ENCODE measurements at regions not wholly inside any gene's neighbourhood (a gene's known extent, or its start where the extent isn't known, plus 50 kb on each side); places are given as distances from the start of the nearest gene placed in this dataset.

DNA sequence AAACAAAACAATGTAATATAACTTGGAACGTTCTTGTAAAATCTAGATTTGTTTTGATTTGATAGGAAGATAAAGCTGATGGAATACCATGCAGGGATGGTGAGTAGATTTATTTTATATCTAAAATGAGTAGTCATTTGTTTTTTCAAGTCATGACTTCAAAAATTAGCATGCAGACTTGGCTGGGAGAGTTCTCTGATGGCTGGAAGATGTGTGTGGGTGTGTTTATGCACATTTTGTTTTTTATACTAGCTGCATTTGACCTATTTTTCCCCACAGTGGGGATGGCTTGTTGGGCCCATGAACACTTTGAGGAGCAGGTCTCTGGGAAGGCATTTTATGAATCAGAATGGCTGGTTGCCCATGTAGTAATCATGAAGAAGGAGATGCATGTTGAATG, 109.2 kb downstream of the MTRR start:
- H3K36me3 ChIP-seq (ENCODE audit: control insufficient read depth, insufficient read depth, low read length) = no peaks in the 10 kb centered on the region
- intact Hi-C loops (cut with micrococcal nuclease; ENCODE audit: unreplicated experiment) = no loop called here
- H3K4me3 ChIP-seq (ENCODE audit: low read depth, low read length) = no peak overlapping the region
- H3K27me3 ChIP-seq (replicated peaks; ENCODE audit: control insufficient read depth, insufficient read depth, low read length) = no peaks in the 10 kb centered on the region
- ChIA-PET POLR2A (no interaction called here), CTCF (no interaction called here)
- Mint-ChIP-seq H3K9me3 (ENCODE audit: unreplicated experiment) (no peaks in the 10 kb centered on the region), H3K36me3 (ENCODE audit: insufficient read depth, unreplicated experiment) (no peaks in the 10 kb centered on the region), H3K4me3 (ENCODE audit: unreplicated experiment) (no peak overlapping the region), H3K27me3 (ENCODE audit: insufficient read depth, unreplicated experiment) (peaks cover 9% of the 10 kb centered on the region), H3K27ac (ENCODE audit: unreplicated experiment) (no peak overlapping the region), H3K4me1 (ENCODE audit: low read depth, unreplicated experiment) (no peaks in the 10 kb centered on the region)
- BruUV-seq (replicated peaks) = no TSS peak
- no peaks in the 10 kb centered on the region for H3K4me1 ChIP-seq
- DNase-seq = no peak
- TF ChIP-seq, protein P1, sequence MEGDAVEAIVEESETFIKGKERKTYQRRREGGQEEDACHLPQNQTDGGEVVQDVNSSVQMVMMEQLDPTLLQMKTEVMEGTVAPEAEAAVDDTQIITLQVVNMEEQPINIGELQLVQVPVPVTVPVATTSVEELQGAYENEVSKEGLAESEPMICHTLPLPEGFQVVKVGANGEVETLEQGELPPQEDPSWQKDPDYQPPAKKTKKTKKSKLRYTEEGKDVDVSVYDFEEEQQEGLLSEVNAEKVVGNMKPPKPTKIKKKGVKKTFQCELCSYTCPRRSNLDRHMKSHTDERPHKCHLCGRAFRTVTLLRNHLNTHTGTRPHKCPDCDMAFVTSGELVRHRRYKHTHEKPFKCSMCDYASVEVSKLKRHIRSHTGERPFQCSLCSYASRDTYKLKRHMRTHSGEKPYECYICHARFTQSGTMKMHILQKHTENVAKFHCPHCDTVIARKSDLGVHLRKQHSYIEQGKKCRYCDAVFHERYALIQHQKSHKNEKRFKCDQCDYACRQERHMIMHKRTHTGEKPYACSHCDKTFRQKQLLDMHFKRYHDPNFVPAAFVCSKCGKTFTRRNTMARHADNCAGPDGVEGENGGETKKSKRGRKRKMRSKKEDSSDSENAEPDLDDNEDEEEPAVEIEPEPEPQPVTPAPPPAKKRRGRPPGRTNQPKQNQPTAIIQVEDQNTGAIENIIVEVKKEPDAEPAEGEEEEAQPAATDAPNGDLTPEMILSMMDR (IDR thresholded peaks at IDR 0.05; ENCODE audit: insufficient read depth in 1 of 2, low read depth in 1 of 2, low read length in 1 of 2, severe bottlenecking in 1 of 2, unreplicated experiment in 1 of 2) = no peak
- no peaks in the 10 kb centered on the region for H3K9me3 ChIP-seq

DNA sequence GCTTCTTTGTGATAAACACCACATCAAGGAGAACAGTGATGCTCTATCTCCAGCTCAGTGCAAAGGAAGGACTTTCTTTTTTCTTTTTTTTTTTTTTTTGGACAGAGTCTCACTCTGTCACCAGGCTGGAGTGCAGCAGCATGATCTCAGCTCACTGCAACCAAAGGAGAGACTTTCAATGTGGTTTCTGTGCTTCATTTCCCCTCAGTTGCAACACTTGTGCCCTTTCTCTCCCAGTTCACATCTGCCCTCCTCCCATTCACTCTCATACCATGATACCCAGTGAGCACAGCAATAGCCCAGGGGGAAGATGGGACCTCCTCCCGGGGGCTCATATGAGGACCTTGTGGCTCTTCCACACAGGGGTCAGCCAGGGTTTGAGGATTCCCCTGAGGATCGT, 110.0 kb downstream of the MTRR start:
- Mint-ChIP-seq H3K27me3 (ENCODE audit: insufficient read depth, unreplicated experiment) (peaks cover 9% of the 10 kb centered on the region), H3K9me3 (ENCODE audit: unreplicated experiment) (no peaks in the 10 kb centered on the region), H3K4me3 (ENCODE audit: unreplicated experiment) (no peak overlapping the region), H3K4me1 (ENCODE audit: low read depth, unreplicated experiment) (no peaks in the 10 kb centered on the region), H3K36me3 (ENCODE audit: insufficient read depth, unreplicated experiment) (no peaks in the 10 kb centered on the region), H3K27ac (ENCODE audit: unreplicated experiment) (no peak overlapping the region)
- ChIA-PET POLR2A (no interaction called here), CTCF (no interaction called here)
- H3K9me3 ChIP-seq = no peaks in the 10 kb centered on the region
- TF ChIP-seq, protein P1 (IDR thresholded peaks at IDR 0.05; ENCODE audit: insufficient read depth in 1 of 2, low read depth in 1 of 2, low read length in 1 of 2, severe bottlenecking in 1 of 2, unreplicated experiment in 1 of 2) = no peak
- H3K4me3 ChIP-seq (ENCODE audit: low read depth, low read length) = no peak overlapping the region
- BruUV-seq (replicated peaks) = no TSS peak
- intact Hi-C loops (cut with micrococcal nuclease; ENCODE audit: unreplicated experiment) = no loop called here
- H3K36me3 ChIP-seq (ENCODE audit: control insufficient read depth, insufficient read depth, low read length) = no peaks in the 10 kb centered on the region
- no peaks in the 10 kb centered on the region for H3K4me1 ChIP-seq
- no peak for DNase-seq
- no peaks in the 10 kb centered on the region for H3K27me3 ChIP-seq (replicated peaks; ENCODE audit: control insufficient read depth, insufficient read depth, low read length)

DNA sequence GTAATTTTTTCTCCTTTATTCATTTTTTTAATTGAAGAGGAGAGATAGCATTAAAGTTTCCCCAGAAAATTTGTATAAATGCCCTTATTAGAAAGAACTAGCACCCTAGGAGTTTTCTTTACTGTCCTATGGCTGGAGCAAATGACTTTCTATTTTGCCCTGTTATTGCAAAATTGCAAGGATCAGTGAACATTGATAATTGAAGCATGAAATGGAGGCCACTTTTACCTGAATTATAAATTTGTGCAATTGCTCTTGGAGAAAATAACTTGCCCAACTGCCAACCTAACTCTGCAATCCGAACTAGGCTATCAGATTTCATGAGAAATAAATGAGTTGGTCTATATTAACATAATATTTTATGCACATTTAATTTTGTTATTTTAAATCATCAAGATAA, 111.9 kb downstream of the MTRR start:
- Mint-ChIP-seq H3K36me3 (ENCODE audit: insufficient read depth, unreplicated experiment) (no peaks in the 10 kb centered on the region), H3K9me3 (ENCODE audit: unreplicated experiment) (no peaks in the 10 kb centered on the region), H3K27ac (ENCODE audit: unreplicated experiment) (no peak overlapping the region), H3K4me1 (ENCODE audit: low read depth, unreplicated experiment) (no peaks in the 10 kb centered on the region), H3K4me3 (ENCODE audit: unreplicated experiment) (no peak overlapping the region), H3K27me3 (ENCODE audit: insufficient read depth, unreplicated experiment) (peaks cover 11% of the 10 kb centered on the region)
- no peak for DNase-seq
- no peaks in the 10 kb centered on the region for H3K9me3 ChIP-seq
- no peaks in the 10 kb centered on the region for H3K36me3 ChIP-seq (ENCODE audit: control insufficient read depth, insufficient read depth, low read length)
- POLR2A ChIA-PET = no interaction called here
- H3K4me1 ChIP-seq = no peaks in the 10 kb centered on the region
- BruUV-seq (replicated peaks) = no TSS peak
- no peak overlapping the region for H3K4me3 ChIP-seq (ENCODE audit: low read depth, low read length)
- intact Hi-C loops (cut with micrococcal nuclease; ENCODE audit: unreplicated experiment) = no loop called here
- TF ChIP-seq, protein P1 (IDR thresholded peaks at IDR 0.05; ENCODE audit: insufficient read depth in 1 of 2, low read depth in 1 of 2, low read length in 1 of 2, severe bottlenecking in 1 of 2, unreplicated experiment in 1 of 2) = no peak
- CTCF ChIA-PET = no interaction called here
- H3K27me3 ChIP-seq (replicated peaks; ENCODE audit: control insufficient read depth, insufficient read depth, low read length) = no peaks in the 10 kb centered on the region

Measured in Caco-2 (cell line).